ENCODE measurements at regions not wholly inside any gene's neighbourhood (a gene's known extent, or its start where the extent isn't known, plus 50 kb on each side); places are given as distances from the start of the nearest gene placed in this dataset.
"Not testable (repeated sequence)": the region's sequence is repeated elsewhere in the genome, so short reads cannot be mapped to it uniquely, and the experiment has no call there.

DNA sequence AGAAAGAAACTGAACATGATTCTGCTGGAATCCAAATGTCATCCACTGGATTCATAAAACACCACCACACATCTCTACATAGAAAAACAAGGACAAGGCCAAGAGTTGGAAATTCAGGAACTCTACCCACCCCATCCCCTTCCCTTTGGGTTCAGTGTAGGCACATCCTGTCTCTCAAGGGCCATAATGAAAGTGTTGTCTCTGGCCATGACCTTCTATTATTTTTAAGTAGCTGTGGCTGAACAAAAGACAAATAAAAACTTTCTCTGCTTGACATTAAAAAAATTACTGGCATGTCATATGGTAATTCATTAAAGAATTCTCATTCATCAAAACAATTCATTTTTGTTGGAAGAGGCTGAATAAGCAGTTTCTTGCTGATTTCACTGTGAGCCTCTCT lies 54.9 kb upstream of the ZBTB18 start:
- DNase-seq: no peak

DNA sequence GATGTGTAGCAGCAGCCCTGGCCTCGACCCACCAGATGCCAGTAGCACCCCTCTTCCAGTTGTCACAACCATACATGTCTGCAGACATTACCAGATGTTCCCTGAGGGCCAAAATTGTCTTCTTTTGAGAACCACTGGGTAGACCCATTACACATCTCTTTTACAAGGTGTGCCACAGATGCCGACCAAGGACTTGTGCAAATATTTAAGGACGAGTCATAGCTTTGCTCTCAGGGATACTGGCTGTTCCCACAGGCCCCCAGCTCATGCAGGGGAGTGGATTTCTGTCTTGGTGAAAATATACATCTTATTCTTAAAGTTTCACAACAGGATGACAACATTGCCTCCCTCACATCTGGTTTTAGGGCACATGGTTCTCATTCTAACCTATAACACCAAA lies 59.4 kb upstream of the ZBTB18 start:
- DNase-seq: no peak

DNA sequence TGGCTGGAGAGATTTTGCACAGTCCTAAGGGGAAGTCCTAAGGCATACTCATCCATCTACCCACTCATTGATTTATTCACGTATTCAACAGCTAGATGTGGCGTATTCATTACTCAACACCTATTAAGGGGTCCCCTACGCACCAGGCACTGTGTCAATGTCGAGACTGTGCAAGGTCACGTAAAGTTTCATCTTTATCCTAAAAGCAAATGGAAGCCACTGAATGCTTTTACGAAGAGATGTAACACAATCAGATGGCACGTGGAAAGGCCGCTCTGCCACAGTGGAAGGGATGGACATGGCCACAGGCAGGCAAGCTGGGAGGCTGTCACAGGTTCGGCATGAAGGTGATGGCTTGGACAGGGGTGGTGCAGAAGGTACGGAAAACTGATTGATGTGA lies 66.3 kb upstream of the ZBTB18 start:
- DNase-seq: no peak

DNA sequence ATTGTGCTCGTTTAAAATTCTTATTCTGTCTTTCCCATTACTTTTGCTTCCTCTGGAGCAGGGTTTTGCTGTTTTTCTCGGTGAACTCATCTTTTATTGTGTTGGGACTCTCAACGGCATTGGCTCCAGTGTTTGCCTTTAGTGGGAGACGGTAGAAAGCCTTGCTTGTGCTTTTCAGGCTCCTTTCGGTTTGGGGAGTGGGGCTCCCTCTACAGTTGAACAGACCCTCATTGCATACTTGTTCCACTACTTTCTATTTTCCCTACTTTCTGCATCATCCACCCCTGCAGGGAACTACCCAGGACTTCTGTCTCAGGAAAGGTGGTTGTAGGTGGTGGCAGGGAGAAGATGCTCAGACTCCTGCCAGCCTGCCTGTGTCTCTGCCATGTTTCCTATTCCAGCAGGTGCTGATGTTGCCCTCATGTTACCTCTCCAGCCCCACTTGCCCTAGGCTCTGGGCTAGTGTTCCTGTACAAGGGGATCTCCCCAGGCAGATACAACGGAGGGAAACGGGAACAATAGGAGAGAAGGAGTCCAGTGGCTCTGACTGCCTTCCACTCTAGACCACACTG lies 68.5 kb upstream of the ZBTB18 start:
- no peak for DNase-seq

DNA sequence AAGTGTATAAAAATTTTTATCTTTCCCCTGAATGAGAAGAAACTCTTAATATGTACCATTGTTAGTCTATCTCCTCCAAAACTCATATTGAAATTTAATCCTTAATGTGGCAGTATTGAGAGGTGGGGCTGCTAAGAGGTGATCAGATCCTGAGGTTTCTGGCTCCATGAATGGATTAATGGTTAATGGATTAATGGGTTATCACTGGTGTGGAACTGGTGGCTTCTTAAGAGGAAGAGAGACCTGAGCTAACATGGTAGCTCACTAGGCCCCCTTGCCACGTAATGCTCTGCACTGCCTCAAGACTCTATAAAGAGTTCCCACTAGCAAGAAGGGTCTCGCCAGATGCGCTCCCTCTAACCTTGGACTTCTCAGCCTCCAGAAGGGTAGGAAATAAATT lies 70.6 kb upstream of the ZBTB18 start:
- no peak for DNase-seq

GRCh38 chr1:243980071-243980470 lies 71.0 kb upstream of the ZBTB18 start:
- DNase-seq: no peak

DNA sequence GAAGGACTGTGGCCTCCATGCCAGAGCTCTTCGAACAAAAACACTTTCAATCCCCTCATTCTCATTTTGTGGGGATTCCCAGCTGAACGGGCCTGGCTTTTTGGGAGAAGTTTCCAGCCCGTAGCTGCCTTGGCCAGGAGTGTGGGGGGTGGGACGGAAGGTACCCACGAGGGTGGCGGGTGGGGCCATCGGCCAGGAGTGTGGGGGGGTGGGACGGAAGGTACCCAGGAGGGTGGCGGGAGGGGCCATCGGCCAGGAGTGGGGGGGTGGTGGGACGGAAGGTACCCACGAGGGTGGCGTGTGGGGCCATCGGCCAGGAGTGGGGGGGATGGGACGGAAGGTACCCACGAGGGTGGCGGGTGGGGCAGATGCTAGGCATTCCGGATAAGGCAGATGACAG lies 71.7 kb upstream of the ZBTB18 start:
- DNase-seq: no peak

- DNase-seq: no peak
Observed at GRCh38 chr1:243977094-243977493, 74.0 kb upstream of the ZBTB18 start.

DNA sequence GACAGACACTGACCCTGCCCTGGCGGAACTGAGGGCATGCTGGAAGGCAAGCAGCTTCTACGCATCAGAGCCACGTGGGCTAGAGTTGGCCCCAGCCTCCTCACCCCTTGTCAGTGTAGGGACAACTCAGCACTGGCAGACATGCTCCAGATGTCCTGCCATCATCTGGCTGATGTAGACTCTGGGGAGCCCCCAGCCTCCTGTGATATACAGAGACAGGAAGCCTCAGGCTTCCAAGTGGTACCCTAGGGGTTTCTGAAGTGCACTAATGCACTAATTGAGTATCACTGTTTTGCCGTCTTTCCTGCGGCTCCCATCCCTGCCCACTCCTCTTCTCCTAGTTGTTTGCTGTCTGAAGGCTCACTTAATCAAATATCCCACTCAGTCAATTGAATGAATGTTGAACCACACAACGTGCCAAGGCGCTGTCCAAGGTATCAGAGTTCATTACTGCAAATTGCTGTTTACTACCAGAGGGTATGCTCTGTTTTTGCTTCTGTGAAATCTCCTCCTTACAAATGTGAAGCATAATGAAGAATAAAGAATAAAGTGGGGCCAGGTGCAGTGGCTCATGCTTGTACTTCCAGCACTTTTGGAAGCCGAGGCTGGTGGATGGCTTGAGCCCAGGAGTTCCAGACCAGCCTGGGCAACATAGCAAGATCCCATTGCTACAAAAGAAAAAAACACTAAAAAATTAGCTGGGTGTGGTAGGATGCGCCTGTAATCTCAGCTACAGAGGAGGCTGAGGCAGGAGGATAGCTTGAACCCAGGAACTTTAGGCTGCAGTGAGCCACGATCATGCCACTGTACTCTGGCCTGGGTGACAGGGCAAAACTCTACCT lies 76.4 kb upstream of the ZBTB18 start:
- peak; percentile 38 for DNase-seq

DNA sequence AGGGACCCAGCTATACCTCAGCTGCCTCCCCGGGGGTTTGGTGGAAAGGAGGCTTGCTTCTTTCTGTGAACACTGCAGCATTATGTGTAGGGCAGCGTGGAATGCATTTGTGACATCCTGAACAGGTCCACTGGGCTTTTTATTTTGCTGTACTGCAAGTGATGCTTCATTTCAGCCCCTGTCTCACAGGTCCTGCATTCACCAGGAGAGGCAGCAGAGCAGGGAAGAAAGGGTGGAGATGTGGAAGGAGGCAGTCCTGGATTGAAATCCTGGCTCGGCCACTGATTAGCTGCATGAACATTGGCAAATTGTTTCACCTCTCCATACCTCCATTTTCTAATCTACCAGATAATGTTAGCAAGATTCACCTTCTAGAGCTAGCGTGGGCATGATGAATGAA lies 77.9 kb upstream of the ZBTB18 start:
- no peak for DNase-seq

DNA sequence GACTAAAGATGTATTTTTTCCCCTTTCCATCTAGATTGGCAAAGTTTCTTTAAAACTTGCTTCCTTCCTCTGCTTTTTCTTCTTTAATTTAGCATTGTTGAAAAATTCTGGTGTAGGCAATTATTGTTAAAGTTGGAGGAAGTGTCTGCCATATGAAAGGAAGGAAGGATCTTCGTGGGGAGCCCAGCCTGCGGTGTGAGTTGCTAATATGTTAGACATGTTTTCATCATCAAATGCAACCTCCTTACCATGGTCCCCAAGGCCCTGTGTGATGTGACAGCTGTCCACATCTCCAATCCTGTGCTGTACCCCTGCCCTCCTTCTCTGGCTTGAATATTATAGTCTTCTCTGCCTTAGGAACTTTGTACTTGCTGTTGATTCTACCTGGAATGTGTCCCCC lies 81.0 kb upstream of the ZBTB18 start:
- no peak for DNase-seq

- no peak for DNase-seq
Observed at GRCh38 chr1:243968413-243968812, 82.7 kb upstream of the ZBTB18 start.

DNA sequence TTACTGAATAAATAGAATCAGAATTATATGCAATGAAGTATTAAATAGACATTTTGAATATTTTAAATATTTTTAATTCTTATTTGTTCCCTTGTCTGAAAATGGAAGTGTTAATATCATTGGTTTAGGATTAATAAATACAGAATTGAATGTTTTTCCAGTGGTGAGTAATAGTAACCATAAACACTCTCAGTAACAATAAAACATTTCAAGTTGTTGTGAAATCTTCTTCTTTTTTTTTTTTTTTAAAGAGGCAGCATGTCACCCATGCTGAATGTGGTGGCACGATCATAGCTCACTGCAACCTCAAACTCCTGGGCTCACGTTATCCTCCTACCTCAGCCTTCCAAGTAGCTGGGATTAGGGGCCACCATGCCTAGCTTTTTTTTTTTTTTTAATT lies 86.2 kb upstream of the ZBTB18 start:
- DNase-seq: no peak

DNA sequence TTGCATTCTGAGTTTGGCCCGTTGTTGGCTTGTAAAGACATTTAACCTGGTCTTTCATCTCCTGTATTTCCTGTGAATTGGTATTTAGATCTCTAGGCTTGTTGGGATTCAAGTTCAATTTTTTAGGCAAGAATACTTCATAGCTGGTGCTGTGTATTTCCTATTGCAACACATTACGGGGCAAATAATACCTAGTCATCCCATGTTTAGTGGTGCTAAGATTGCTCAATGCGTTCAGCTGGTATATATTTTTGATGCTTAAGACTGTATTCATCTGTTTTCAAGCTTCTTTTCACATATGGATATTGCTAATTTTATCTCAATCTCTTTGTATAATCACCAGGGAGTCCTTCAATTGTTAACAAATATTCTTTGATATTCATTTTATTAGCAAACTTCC lies 87.5 kb upstream of the ZBTB18 start:
- no peak for DNase-seq

GRCh38 chr1:243962541-243962940 lies 88.5 kb upstream of the ZBTB18 start:
- no peak for DNase-seq

DNA sequence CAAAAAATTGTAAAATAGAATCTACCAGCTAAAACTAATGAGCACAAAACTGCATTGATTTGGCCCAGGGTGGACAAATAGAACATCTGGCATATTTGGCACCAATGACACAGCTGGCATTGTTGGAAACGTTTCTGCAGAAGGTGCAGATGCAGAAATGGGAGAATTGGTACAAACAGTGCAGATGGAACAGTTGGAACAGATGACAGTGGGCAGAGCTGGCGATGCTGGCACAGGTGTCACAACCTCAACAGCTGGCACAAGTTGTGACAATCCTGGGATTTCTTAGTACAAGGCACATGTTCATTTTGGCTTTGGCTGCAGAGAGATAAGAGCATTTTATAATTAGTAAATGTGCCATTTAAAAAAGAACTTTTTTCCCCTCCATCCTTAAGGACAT lies 91.1 kb upstream of the ZBTB18 start:
- no peak for DNase-seq

GRCh38 chr1:243957141-243957540 lies 93.9 kb upstream of the ZBTB18 start:
- no peak for DNase-seq

- DNase-seq: no peak
Observed at GRCh38 chr1:243956450-243956849, 94.6 kb upstream of the ZBTB18 start.

DNA sequence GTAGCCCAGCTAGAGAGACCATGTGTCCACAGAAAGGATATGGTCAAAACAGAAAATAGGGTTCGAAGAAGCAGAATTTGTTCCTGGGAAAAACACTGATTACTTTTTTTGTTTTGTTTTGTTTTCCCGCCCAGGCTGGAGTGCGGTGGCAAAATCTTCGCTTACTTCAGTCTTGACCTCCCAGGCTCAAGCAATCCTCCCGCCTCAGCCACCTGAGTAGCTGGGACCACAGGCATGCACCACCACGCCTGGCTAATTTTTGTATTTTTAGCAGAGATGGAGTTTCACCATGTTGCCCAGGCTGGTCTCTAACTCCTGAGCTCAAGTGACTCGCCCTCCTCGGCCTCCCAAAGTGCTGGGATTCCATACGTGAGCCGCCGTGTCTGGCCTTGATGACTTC lies 99.9 kb upstream of the ZBTB18 start:
- not testable (repeated sequence) for DNase-seq

- no peak for DNase-seq
Observed at GRCh38 chr1:243950166-243950565, 100.1 kb upstream of the AKT3 start.

GRCh38 chr1:243946946-243947345 lies 96.9 kb upstream of the AKT3 start:
- peak; percentile 27 for DNase-seq

DNA sequence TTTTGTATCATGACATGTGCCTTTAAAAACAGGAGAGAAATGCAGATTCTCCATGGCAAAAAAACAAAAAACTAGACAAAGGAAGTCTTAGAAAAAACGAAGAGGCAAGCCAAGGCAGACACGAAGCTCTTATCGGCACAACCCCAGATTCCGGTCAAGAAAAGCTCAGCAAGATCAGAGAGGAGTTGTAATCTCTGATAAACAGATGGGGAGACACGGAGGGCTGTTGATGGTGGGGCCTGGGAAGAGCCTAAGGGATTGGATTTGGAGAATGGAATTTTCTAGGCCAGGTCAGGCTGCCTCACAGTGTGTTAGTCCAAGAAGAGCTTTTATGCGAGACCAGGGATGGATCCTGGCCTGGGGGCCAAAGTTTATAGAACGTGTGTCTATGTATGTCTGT lies 96.2 kb upstream of the AKT3 start:
- no peak for DNase-seq

GRCh38 chr1:243945727-243946126 lies 95.7 kb upstream of the AKT3 start:
- DNase-seq: no peak

DNA sequence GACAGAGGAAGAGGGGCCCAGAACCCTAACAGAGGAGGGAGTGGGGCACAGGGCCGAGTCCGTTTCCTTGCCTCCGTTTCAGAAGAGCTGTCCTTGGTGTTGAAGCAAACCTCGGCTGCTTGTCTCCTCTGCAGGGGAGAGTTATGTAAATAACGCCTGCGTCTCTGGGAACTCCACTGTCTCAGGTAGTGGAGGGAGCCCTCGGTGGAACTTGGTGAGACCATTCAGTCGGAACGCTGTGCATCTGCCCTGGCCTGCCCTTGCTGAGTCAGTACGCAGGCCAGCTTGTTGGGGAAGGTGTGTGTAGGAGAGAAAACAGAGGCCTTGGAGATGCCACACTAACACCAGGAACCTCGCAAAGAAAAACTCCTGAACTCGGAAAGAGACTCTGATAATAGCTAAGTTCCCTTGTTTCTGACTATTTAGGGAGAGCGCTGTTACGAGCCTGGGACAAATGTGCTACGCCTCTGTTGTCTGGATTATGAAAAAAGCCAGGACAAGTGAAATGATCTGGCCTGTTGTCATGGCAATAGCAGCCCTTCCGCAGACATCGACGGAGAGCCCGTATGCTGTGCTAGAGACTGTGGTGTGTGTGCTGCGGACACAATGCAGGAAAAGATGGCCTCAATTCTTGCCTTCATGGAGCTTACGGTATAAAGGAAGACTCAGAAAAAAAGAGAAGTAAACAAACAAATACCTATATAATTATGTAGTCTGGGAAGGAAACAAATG lies 94.6 kb upstream of the AKT3 start:
- DNase-seq: no peak
